Activated CD8-positive, alpha-beta memory T cell treated with anti-CD3 and anti-CD28 coated beads for 36 hours (primary cell): ENCODE measurements at regions not wholly inside any gene's neighbourhood (a gene's known extent, or its start where the extent isn't known, plus 50 kb on each side); places are given as distances from the start of the nearest gene placed in this dataset.
"Not testable (repeated sequence)": the region's sequence is repeated elsewhere in the genome, so short reads cannot be mapped to it uniquely, and the experiment has no call there.

Source experiments
- CTCF ChIA-PET: fragments of 350-600 bp; sonication (Branson Sonifier 250); formaldehyde crosslinking; loops from one replicate; lab custom pipeline; 2021; ENCODE audit warnings: antibody characterized with exemption; lab: Charles Lee
- POLR2A ChIA-PET: fragments of 350-600 bp; sonication (Branson Sonifier 250); formaldehyde crosslinking; loops from one replicate; lab custom pipeline; 2021; ENCODE audit warnings: antibody characterized with exemption; lab: Charles Lee

DNA sequence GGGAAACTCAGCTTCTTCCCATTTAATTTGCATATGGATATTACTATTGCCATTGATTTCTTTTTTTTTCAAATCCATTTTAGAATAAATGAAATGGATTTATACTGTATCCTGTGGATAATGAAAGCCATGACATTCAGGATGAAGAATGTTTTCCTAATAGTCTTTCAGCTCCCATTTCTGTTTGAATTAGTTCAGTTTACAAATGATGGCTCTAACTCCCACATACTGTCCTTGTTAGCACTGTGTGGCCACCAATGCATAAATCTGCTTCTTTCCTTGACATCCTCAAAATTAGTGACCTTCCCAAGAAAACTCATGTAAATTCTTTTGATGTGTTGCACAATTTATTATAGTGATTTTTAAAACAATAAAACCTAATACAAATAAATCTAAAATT is 693.2 kb upstream of the GJE1 start:
- ChIA-PET POLR2A (no interaction called here), CTCF (no interaction called here)

DNA sequence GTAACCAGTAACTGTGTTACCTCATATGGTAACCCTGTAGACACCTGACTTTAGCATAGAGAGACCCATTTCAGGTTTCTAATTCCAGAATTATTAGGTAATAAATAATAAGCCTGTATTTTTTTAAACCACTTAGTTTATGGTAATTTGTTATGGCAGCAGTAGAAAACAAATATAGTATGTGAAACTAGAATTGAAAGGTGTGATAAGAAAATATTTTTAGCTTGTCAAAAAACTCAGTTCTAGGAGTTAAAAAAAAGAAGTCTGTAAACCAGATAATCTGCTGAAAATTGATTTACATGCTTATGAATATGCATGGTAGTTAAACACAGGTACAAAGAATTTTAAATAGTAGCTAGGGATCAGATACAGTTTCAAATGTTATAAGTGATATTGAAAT is 695.0 kb upstream of the GJE1 start:
- ChIA-PET CTCF (no interaction called here), POLR2A (no interaction called here)

DNA sequence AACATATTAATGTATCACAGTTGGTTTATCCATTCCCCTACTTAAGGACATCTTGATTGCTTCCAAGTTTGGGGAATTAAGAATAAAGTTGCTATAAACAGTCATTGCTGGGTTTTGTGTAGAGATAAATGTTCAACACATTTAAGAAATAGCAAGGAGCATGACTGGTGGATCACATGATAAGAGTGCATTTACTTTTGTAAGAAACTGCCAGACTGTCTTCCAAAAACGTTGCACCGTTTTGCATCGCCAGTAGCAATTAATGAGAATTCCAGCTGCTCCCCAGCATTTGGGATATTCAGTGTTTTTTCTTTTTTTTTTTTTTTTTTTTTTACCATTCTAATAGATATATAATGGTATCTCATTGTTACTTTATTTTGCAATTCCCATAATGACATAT is 695.7 kb upstream of the GJE1 start:
- CTCF ChIA-PET = no interaction called here
- POLR2A ChIA-PET = no interaction called here

DNA sequence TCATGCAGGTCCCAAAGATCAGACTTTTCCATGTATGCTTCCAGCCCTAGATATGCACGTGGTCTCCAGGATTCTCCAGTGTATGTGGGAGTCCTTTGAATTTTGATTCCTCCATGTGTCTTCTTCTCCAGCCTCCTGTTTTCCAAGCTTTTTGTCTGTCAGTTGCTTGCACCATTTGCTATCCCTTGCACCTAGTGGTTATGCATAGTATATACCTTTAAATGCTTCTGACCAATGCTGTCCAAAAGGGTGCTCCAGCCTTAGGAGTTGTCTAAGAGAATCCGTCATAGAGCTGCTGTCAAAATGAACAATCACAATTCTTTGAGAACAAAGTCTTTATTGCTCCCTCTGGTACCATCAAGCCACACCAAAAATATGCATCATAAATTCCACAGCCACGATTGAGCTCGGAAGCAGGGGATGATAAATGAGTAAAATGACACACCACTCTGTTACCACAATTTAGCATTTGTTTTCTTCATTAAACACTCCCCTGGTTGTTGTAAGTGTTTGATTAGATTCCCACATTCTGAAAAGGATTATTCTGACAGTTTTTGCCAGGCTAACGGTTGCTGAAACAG is 706.2 kb upstream of the GJE1 start:
- POLR2A ChIA-PET = no interaction called here
- CTCF ChIA-PET = no interaction called here

DNA sequence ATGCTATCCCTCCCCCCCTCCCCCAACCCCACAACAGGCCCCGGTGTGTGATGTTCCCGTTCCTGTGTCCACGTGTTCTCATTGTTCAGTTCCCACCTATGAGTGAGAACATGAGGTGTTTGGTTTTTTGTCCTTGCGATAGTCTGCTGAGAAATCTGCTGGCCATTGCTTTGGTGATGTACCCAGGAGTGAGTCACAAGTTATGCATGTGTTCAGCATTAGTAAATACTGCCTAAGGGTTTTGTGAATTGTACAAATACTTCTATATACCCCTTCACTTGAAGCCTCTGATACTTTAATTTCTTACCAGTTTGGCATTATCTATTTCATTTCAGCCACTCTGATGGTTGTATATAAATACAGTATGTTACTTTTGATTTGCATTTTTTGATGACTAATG is 711.3 kb upstream of the GJE1 start:
- POLR2A ChIA-PET = no interaction called here
- CTCF ChIA-PET = no interaction called here

DNA sequence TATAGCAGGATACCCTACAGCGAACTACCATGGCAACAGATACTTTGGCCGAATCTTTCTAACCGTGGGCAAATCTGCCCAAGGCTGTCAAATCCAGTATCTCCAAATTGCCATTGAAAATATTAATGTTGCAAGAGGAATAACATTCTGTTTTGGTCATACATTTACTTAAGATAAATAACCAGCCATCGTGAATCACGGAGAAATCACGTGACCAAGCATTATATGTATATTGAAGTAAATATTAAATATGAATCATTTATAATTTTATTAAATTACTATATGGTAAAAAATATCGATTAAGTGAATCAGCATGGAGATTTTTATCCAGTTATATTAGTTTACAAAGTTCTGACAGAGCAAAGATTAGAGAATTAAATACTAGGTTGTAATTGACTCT is 714.6 kb upstream of the GJE1 start:
- POLR2A ChIA-PET = no interaction called here
- CTCF ChIA-PET = no interaction called here

DNA sequence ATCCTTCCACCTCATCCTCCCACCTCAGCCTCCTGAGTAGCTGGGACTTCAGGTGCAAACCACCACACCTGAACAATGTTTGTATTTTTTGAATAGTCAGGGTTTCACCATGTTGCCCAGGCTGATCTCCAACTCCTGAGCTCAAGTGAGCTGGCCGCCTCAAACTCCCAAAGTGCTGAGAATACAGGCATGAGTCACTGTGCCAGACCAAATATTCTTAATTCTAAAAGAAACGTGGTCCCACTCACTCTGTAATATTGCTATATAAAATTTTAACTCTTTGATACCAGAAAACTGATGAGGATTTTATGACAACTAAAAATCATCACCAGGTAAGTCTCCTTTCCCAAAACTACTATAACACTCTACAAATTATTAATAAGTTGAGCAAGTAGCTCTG is 716.8 kb upstream of the GJE1 start:
- CTCF ChIA-PET = no interaction called here
- POLR2A ChIA-PET = no interaction called here

DNA sequence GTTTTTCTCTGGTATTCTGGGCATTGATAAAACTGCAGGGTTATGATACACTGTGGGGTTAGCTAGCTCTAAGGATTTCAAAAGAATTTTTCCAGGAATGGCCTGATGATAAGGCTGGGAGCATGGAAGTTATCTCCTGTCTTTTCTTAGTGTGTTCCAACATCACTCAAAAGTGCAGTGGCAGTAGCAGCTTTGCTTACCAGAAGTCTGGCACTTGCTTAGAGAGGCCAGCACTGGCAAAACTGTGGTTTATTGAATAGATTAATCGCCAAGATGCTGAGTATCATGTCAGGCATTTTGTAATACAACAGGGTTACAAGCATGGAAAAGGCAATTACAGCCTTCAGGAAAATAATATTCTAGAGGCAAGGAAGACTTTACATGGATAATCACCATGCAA is 719.5 kb upstream of the GJE1 start:
- ChIA-PET POLR2A (no interaction called here), CTCF (no interaction called here)

DNA sequence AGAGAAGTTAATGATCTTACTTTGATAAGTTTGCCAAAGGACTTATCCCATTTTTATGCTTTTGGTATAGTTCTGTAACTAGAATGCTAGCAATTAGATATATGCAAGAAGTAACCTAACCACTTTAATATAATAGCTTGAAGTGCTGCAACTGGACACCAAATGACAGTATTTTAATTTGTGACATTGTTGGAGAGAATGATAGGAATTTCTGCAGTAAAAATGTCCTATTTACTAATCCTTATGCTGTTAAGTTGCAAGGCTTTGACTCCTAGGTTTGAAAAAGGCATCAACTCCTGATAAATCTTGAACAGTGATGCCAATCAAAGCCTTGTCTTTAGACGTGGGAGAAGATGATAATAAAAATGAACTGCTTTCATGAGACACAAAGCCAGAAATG is 726.0 kb upstream of the GJE1 start:
- POLR2A ChIA-PET = no interaction called here

DNA sequence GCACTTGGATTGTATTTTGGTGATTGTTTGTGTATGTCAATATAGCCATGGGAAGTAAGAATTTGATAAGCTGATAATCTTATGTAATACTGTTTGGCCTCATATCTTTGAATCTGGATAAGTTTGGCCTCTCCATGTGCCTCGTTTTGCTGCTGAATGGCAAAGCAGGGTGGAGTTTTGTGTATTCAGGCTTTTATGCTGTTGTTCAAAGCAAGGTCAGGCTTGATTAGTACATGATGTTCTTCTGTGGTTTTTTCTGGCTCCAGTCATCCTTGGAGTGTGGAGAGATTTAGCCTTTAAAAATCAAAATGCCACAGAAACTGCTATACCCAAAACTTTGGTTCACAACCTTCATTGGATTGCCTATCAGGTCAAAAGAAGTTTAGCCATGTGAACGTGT is 728.9 kb upstream of the GJE1 start:
- CTCF ChIA-PET = no interaction called here

More for the DNA sequence above, 726.0 kb upstream of the GJE1 start:
- CTCF ChIA-PET = no interaction called here

DNA sequence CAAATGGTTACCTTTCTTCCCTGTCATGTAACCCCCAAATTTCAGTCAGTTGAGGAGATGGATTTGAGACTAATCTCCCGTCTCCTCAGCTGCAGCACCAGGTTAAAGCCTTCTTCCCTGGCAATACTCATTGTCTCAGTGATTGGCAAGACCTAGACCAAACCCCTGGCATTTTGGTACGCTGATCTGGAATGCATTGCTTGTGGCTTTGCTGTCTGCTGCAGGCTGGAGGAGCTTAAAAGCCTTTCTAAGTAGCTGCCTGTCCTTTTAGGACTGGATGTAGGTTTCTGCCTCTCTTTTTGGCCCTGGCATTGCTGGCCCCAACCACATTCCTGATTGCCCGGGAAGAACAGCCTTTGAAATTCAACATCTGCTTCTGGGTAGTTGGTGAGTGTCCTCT is 729.6 kb upstream of the GJE1 start:
- CTCF ChIA-PET = no interaction called here
- POLR2A ChIA-PET = no interaction called here

More for the DNA sequence above, 728.9 kb upstream of the GJE1 start:
- POLR2A ChIA-PET = no interaction called here

DNA sequence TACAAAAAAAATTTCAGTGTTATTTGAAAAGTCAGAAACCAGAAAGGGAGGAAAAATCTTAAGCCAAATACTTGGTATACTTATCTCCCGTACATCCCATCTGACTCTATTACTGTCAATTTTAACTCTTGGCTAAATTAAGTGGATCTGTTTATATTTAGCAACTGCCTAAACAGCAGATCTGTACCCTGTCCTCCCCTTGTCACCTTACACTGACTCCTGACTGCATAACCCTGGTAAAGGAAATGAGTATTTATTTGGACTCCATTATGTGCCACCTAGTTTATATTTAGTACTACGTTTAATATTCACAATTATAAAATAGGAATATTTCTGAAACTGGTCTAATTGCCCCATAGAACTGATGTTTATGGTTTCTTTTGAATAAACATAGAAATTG is 730.2 kb upstream of the GJE1 start:
- ChIA-PET CTCF (no interaction called here), POLR2A (no interaction called here)

DNA sequence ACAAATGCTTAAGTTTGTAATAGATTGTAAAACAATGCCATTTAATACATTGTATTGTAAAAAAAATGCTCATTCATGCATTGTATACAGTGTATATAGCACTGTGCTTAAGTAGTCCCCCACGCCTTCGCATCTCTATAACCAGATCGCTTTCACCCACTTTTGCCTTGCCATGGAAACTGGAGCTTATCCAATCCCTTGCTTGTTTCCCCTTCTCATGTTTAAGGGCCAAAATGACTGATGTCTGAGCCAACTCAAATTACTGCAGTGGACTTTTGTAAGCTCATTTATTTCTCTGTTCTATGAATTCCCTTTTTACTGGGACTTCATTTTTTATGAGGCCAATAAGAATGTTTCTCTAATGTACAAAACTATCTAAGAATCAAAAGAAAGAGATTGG is 730.9 kb upstream of the GJE1 start:
- CTCF ChIA-PET = no interaction called here

DNA sequence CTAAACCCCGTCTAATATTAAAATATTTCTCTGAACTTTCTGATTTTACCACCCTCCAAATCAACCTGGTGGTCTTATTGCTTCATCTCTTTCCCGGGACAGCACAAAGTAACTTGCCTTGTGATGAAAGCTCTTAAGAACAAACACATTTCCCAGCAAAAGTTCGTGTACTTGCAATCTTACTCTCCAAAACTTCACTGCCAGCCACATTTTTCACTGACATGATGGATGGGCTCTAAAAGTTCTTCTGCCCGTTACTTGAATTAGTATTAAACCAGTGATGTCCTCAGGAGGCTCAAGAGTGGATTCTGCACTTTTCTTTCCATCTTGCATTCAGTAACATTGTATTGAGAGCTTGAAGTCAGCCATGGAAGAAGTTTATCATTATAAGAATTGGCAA is 731.6 kb upstream of the GJE1 start:
- POLR2A ChIA-PET = no interaction called here
- CTCF ChIA-PET = no interaction called here

More for the DNA sequence above, 730.9 kb upstream of the GJE1 start:
- POLR2A ChIA-PET = no interaction called here

DNA sequence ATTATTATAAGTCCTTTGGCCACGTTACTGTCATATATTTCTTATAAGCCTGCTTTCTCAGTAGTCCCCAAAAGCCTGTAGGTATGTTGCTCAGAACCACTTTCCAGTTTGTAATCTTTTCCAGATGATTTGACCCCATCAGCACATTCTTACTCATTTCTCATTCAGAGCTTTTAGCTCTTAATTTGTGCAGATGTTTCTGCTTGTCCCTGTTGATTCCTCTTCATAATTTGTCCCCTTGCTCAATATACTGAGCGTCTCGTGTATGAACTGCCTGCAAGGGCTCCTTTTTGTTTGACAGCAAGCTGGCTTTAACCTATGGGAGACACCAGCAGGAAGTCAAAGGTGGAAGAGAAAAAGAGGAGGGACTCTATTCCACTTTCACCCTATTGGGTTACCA is 733.8 kb upstream of the GJE1 start:
- CTCF ChIA-PET = no interaction called here
- POLR2A ChIA-PET = interaction anchor here (0.7 kb wide), 1 partner anchor 1667 kb away, joined by 3 read pairs; no protein-coding TSS in a partner anchor

DNA sequence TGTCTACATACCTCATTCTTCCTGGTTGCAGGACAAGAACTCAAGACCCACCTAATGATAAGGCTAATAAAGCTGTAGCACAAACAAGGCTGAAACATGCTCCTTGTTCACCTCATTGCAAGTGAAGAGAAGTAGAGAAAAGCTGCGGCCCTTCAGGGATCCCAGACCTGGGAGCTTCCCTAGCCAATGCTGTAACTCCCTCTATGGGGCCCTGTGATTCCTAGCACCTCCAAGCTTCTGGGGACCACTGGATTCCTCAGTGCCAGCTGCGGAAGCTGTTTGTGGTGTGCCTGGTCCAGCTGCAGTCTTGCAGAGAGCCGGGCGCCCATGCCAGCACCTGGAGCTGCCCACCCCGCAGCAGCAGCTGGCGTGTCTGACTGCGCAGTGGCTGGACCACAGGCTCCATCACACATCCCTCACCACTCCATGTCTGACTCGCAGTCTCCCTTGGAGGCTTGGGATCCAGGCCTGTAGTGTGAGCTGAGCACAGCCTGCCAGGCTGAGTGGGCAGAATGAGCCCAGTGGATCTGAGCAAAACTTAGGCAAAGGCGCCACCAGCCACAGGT is 737.2 kb upstream of the GJE1 start:
- CTCF ChIA-PET = no interaction called here
- POLR2A ChIA-PET = no interaction called here

DNA sequence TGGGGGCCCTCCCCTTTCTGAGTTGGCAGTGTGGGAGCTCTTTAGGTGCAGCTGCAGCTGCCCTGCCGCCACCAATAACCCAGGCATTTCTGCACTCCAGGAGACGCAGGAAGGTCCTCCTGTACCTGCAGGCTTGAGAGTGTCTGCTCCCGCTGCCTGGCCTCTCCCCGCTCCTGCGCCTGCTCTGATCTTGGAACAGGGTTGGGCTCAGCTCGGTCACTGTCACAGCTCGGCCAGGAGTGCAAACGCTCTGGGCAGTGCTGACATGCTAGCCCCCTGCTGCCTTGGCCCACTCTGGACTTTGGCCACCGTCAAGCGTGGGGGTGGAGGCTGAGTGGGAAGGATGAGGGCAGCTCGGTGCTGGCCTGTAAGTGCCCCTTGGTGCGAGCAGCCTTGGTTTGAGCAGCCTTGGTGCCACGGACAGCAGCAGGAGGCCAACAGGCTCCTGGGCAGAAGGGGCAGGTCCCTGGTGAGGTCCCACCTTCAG is 738.1 kb upstream of the GJE1 start:
- POLR2A ChIA-PET = no interaction called here

DNA sequence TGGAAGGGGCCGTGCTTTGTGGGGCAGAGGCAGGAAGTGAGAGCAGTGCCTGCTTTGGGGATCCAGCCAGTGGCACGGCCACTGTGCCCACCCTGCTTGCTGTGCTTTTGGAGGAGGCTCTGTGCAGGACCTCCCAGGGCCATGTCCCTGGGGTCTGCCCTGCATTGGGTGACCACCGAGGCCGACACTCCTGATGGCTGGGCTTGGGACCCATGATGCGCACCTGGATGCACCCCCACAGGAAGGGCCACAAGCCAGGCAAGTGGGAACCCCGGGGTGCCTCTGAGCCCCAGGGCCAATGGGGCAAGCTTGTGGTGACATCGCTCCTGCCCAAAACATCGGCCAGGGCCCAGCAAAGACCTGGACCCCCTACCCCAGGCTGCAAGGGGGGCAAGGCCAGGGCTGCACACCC is 738.6 kb upstream of the GJE1 start:
- ChIA-PET CTCF (no interaction called here), POLR2A (no interaction called here)

More for the DNA sequence above, 738.1 kb upstream of the GJE1 start:
- CTCF ChIA-PET = no interaction called here

DNA sequence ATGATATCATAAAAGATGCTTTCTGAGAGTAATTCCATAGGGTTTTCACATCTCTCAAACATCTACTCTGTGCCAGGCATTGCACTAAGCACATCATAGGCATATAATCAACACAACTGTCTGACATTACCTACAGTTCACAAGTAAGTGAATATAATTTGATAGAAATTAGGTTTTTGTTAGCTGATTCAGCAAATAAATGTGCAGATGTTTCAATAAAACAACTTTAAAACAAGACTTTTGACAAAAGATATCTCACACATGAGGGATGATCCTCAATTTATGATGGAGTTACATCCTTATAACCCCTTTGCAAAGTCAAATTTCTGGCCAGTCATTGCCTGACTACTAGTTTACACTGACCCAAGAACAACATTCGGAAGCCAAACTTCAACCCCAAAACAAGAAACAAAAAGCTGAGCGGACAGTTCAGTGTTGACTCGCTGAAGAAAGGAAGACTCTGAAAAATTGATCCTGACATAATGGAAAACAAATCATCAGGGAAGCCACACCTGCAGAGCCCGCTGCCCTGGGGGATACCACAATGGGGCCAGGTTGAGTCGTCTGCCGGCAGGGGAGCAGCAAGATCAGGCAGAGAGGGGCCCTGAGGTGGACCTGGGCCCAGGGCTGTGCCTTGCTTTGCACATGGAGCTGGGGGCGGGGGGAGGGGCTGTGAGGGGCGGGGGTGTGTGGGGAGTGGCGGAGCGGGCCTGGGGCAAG is 739.2 kb upstream of the GJE1 start:
- CTCF ChIA-PET = no interaction called here

DNA sequence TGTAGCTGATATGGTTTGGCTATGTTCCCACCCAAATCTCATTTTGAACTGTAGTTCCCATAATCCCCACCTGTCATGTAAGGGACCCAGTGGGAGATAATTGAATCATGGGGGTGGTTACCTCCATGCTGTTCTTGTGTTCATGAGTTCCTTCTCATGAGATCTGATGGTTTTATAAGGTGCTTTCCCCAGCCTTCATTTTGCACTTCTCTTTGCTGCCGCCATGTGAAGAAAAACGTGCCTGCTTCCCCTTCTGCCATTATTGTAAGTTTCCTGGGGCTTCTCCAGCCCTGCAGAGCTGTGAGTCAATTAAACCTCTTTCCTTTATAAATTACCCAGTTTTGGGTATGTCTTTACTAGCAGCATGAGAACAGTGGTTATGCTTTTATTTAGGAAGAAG is 741.6 kb upstream of the GJE1 start:
- CTCF ChIA-PET, POLR2A ChIA-PET: not testable (repeated sequence)

More for the DNA sequence above, 739.2 kb upstream of the GJE1 start:
- POLR2A ChIA-PET = no interaction called here

DNA sequence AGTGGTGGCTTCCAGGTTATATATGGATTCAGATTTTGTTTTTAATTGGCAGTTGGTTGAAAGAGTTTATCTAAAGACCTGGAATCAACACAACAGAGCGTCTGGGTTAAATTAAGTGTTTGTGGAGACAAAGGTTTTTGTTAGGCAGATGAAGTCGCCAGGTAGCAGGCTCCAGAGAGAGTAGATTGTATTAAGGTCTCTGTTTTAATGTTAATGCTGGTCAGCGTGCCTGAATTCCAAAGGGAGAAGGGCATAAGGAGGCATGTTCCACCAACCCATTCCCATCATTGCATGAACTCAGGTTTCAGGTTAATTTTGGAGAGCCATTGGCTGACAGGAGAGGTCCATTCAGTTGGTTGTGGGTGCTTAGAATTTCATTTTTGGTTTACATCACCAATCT is 744.1 kb upstream of the GJE1 start:
- ChIA-PET CTCF (no interaction called here), POLR2A (no interaction called here)
